IMR-90 (cell line): ENCODE measurements at regions not wholly inside any gene's neighbourhood (a gene's known extent, or its start where the extent isn't known, plus 50 kb on each side); places are given as distances from the start of the nearest gene placed in this dataset.

ENCODE experiments used
- BHLHE40 ChIP-seq: fragments of 150-350 bp; IDR thresholded peaks from 2 replicates; pipeline ENCODE4 v1.6.1; 2016; ENCODE audit warnings: mild to moderate bottlenecking, low read depth, low read length
- CEBPB ChIP-seq: IDR thresholded peaks from 2 replicates; pipeline ENCODE4 v1.6.1; 2012; ENCODE audit warnings: low read depth, low read length, improper control_type of control experiment
- CTCF ChIP-seq: conservative IDR thresholded peaks from 2 replicates; pipeline ENCODE4 v1.5.1; 2012; ENCODE audit warnings: mild to moderate bottlenecking, low read depth, low read length, improper control_type of control experiment
- MAFK ChIP-seq: IDR thresholded peaks from 2 replicates; pipeline ENCODE4 v1.6.1; 2012; ENCODE audit warnings: low read depth, low read length, improper control_type of control experiment
- MXI1 ChIP-seq: IDR thresholded peaks from 2 replicates; pipeline ENCODE4 v1.6.1; 2012; ENCODE audit warnings: low read depth, mild to moderate bottlenecking, low read length, moderate library complexity, borderline replicate concordance
- NFE2L2 ChIP-seq: fragments of 150-350 bp; IDR thresholded peaks from 2 replicates; pipeline ENCODE4 v1.6.1; 2016; ENCODE audit warnings: low read depth, mild to moderate bottlenecking, low read length
- POLR2A ChIP-seq: IDR thresholded peaks from 2 replicates; pipeline ENCODE4 v1.6.1; 2012; ENCODE audit warnings: mild to moderate bottlenecking, low read depth, low read length
- RAD21 ChIP-seq: IDR thresholded peaks from 2 replicates; pipeline ENCODE4 v1.6.1; 2012; ENCODE audit warnings: low read length, improper control_type of control experiment
- RCOR1 ChIP-seq: IDR thresholded peaks from 2 replicates; pipeline ENCODE4 v1.6.1; 2012; ENCODE audit warnings: mild to moderate bottlenecking, low read length, improper control_type of control experiment; ENCODE audit not compliant: insufficient replicate concordance
- RFX5 ChIP-seq: IDR thresholded peaks from 2 replicates; pipeline ENCODE4 v1.8.0; 2012; ENCODE audit warnings: low read depth, mild to moderate bottlenecking, low read length, moderate library complexity
- SMC3 ChIP-seq: fragments of 150-350 bp; IDR thresholded peaks from 2 replicates; pipeline ENCODE4 v1.6.1; 2016; ENCODE audit warnings: low read depth, mild to moderate bottlenecking, antibody characterized with exemption, low read length, moderate library complexity
- USF2 ChIP-seq: fragments of 150-350 bp; IDR thresholded peaks from 2 replicates; pipeline ENCODE4 v1.6.1; 2017; ENCODE audit warnings: mild to moderate bottlenecking, antibody characterized with exemption, low read length, low read depth

- no peak for TF ChIP-seq MAFK
- no peak for TF ChIP-seq CEBPB
- TF ChIP-seq CTCF: no peak
- TF ChIP-seq RFX5: no peak
- no peak for TF ChIP-seq USF2
- TF ChIP-seq BHLHE40: no peak
- no peak for TF ChIP-seq POLR2A
- no peak for TF ChIP-seq SMC3
- TF ChIP-seq RCOR1: no peak
- no peak for TF ChIP-seq NFE2L2
- TF ChIP-seq MXI1: no peak
- TF ChIP-seq RAD21: no peak
These were observed 240.0 kb downstream of the AACS start for GRCh38 chr12:125305231-125305630.
